SK-N-SH treated with all-trans-retinoic acid at 6 μM for 48 hours (cell line): ENCODE measurements at regions not wholly inside any gene's neighbourhood (a gene's known extent, or its start where the extent isn't known, plus 50 kb on each side); places are given as distances from the start of the nearest gene placed in this dataset.

Experiments
- ATAC-seq: fragments of 200-7000 bp; cut with Tn5 transposase; 3 replicates; pipeline ENCODE4 v1.9.1; 2020; ENCODE audit warnings: mild to moderate bottlenecking, moderate library complexity
- ARNTL ChIP-seq: fragments of 450-650 bp; formaldehyde crosslinking; IDR thresholded peaks from 2 replicates; pipeline ENCODE4 v1.5.0; 2020; ENCODE audit warnings: low read depth, mild to moderate bottlenecking, moderate library complexity, borderline replicate concordance
- BACH2 ChIP-seq: fragments of 250-450 bp; sonication (Bioruptor Pico); IDR thresholded peaks from 2 replicates; pipeline ENCODE4 v1.9.0; 2021; ENCODE audit warnings: mild to moderate bottlenecking, borderline replicate concordance
- CREB5 ChIP-seq: fragments of 250-450 bp; sonication (Bioruptor Pico); IDR thresholded peaks from 2 replicates; pipeline ENCODE4 v1.5.1; 2020; ENCODE audit warnings: low read depth, mild to moderate bottlenecking, moderate library complexity
- CSDC2 ChIP-seq: fragments of 250-450 bp; sonication (Bioruptor Pico); IDR thresholded peaks from 2 replicates; pipeline ENCODE4 v1.5.0; 2020; ENCODE audit warnings: mild to moderate bottlenecking, moderate library complexity
- ESRRG ChIP-seq: fragments of 250-450 bp; sonication (Bioruptor Pico); IDR thresholded peaks from 2 replicates; pipeline ENCODE4 v1.6.1; 2021; ENCODE audit warnings: mild to moderate bottlenecking
- GLIS3 ChIP-seq: fragments of 250-450 bp; sonication (Bioruptor Pico); IDR thresholded peaks from 2 replicates; pipeline ENCODE4 v1.5.0; 2020; ENCODE audit warnings: mild to moderate bottlenecking, moderate library complexity
- ISL1 ChIP-seq: fragments of 250-450 bp; sonication (Bioruptor Pico); IDR thresholded peaks from 2 replicates; pipeline ENCODE4 v2.1.2; 2022; ENCODE audit warnings: mild to moderate bottlenecking, moderate library complexity
- OSR1 ChIP-seq: fragments of 250-450 bp; sonication (Bioruptor Pico); IDR thresholded peaks from 2 replicates; pipeline ENCODE4 v1.8.0; 2022; ENCODE audit warnings: moderate library complexity, mild to moderate bottlenecking, inconsistent platforms
- PATZ1 ChIP-seq: fragments of 250-450 bp; sonication (Bioruptor Pico); IDR thresholded peaks from 2 replicates; pipeline ENCODE4 v1.8.0; 2020; ENCODE audit warnings: mild to moderate bottlenecking, moderate library complexity, borderline replicate concordance
- POU6F1 ChIP-seq: fragments of 250-450 bp; sonication (Bioruptor Pico); IDR thresholded peaks from 2 replicates; pipeline ENCODE4 v1.8.0; 2021; ENCODE audit warnings: low read depth, mild to moderate bottlenecking, moderate library complexity, borderline replicate concordance
- PPARA ChIP-seq: fragments of 250-450 bp; sonication (Bioruptor Pico); IDR thresholded peaks from 2 replicates; pipeline ENCODE4 v1.5.0; 2020; ENCODE audit warnings: mild to moderate bottlenecking, borderline replicate concordance
- RARB ChIP-seq: fragments of 250-450 bp; sonication (Bioruptor Pico); IDR thresholded peaks from 2 replicates; pipeline ENCODE4 v1.8.0; 2021; ENCODE audit warnings: mild to moderate bottlenecking, moderate library complexity
- SNAI2 ChIP-seq: fragments of 250-450 bp; sonication (Bioruptor Pico); IDR thresholded peaks from 2 replicates; pipeline ENCODE4 v1.5.0; 2020; ENCODE audit warnings: mild to moderate bottlenecking, moderate library complexity
- TCF4 ChIP-seq: fragments of 250-450 bp; sonication (Bioruptor Pico); IDR thresholded peaks from 2 replicates; pipeline ENCODE4 v1.8.0; 2021; ENCODE audit warnings: mild to moderate bottlenecking, moderate library complexity, borderline replicate concordance
- TOX ChIP-seq: fragments of 250-450 bp; sonication (Bioruptor Pico); IDR thresholded peaks from 2 replicates; pipeline ENCODE4 v1.8.0; 2021; ENCODE audit warnings: mild to moderate bottlenecking, moderate library complexity, borderline replicate concordance
- TSHZ2 ChIP-seq: fragments of 250-450 bp; sonication (Bioruptor Pico); IDR thresholded peaks from 2 replicates; pipeline ENCODE4 v1.5.0; 2020; ENCODE audit warnings: mild to moderate bottlenecking, moderate library complexity
- ZC3H10 ChIP-seq: fragments of 250-450 bp; sonication (Bioruptor Pico); IDR thresholded peaks from 2 replicates; pipeline ENCODE4 v1.5.1; 2021; ENCODE audit warnings: mild to moderate bottlenecking, moderate library complexity
- ZFP3 ChIP-seq: fragments of 250-450 bp; sonication (Bioruptor Pico); IDR thresholded peaks from 2 replicates; pipeline ENCODE4 v1.5.0; 2020; ENCODE audit warnings: mild to moderate bottlenecking, moderate library complexity
- ZFP30 ChIP-seq: fragments of 450-650 bp; formaldehyde crosslinking; IDR thresholded peaks from 2 replicates; pipeline ENCODE4 v1.5.0; 2022; ENCODE audit warnings: mild to moderate bottlenecking, moderate library complexity
- ZNF565 ChIP-seq: fragments of 450-650 bp; formaldehyde crosslinking; conservative IDR thresholded peaks from 2 replicates; pipeline ENCODE4 v1.5.0; 2020; ENCODE audit warnings: low read depth, mild to moderate bottlenecking, moderate library complexity
- ZNF70 ChIP-seq: fragments of 450-650 bp; formaldehyde crosslinking; IDR thresholded peaks from 2 replicates; pipeline ENCODE4 v1.5.0; 2020; ENCODE audit warnings: mild to moderate bottlenecking, moderate library complexity
- ZNF8 ChIP-seq: fragments of 450-650 bp; formaldehyde crosslinking; IDR thresholded peaks from 2 replicates; pipeline ENCODE4 v1.5.0; 2020; ENCODE audit warnings: mild to moderate bottlenecking, moderate library complexity
- TF ChIP-seq, protein P1 (sequence below): fragments of 250-450 bp; sonication (Bioruptor Pico); IDR thresholded peaks from 2 replicates; pipeline ENCODE4 v1.5.1; 2021; ENCODE audit warnings: mild to moderate bottlenecking, moderate library complexity

GRCh38 chr6:126102358-126102757 lies 116.0 kb downstream of the TRMT11 start:
- ATAC-seq: no peak
- TF ChIP-seq ZFP30 (CRISPR knock-in tag): no peak
- TF ChIP-seq TOX (CRISPR knock-in tag): no peak
- TF ChIP-seq SNAI2 (CRISPR knock-in tag): no peak

DNA sequence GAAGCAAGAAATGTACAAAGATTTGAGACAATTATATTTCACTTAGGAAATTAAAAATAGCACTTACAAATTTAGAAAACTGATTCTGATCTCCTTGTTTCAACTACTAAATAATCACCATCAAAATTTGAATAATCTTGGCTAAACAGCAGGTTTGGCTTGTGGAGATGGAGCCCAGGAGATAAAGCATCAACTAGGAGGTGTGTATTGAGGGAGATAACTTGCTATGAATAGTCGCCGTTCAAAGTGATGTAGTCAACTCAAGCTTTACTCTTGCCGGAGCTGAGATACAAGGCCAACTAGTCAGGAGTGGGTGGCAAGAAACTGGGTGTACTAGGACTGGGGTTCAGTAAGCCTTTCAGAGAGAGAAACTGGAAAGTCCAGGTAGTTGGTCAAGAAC lies 117.7 kb downstream of the TRMT11 start:
- ATAC-seq: no peak
- no peak for TF ChIP-seq ZFP30 (CRISPR knock-in tag)
- TF ChIP-seq ESRRG (CRISPR knock-in tag): no peak
- no peak for TF ChIP-seq CREB5
- no peak for TF ChIP-seq RARB (CRISPR knock-in tag)
- TF ChIP-seq, protein P1, sequence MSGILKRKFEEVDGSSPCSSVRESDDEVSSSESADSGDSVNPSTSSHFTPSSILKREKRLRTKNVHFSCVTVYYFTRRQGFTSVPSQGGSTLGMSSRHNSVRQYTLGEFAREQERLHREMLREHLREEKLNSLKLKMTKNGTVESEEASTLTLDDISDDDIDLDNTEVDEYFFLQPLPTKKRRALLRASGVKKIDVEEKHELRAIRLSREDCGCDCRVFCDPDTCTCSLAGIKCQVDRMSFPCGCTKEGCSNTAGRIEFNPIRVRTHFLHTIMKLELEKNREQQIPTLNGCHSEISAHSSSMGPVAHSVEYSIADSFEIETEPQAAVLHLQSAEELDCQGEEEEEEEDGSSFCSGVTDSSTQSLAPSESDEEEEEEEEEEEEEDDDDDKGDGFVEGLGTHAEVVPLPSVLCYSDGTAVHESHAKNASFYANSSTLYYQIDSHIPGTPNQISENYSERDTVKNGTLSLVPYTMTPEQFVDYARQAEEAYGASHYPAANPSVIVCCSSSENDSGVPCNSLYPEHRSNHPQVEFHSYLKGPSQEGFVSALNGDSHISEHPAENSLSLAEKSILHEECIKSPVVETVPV (CRISPR knock-in tag): no peak
- TF ChIP-seq SNAI2 (CRISPR knock-in tag): no peak
- TF ChIP-seq ZFP3 (CRISPR knock-in tag): no peak
- no peak for TF ChIP-seq TCF4 (CRISPR knock-in tag)
- no peak for TF ChIP-seq TOX (CRISPR knock-in tag)
- no peak for TF ChIP-seq PPARA (CRISPR knock-in tag)
- TF ChIP-seq ISL1 (CRISPR knock-in tag): no peak
- TF ChIP-seq PATZ1 (CRISPR knock-in tag): no peak
- TF ChIP-seq ZNF8: no peak

GRCh38 chr6:126107475-126108166 lies 121.3 kb downstream of the TRMT11 start:
- peak; percentile 55 for ATAC-seq
- no peak for TF ChIP-seq ESRRG (CRISPR knock-in tag)
- TF ChIP-seq ZNF565: no peak
- peak; percentile 40; the same call in 1 of the 2 replicates for TF ChIP-seq TSHZ2 (CRISPR knock-in tag)
- TF ChIP-seq PPARA (CRISPR knock-in tag): no peak
- TF ChIP-seq POU6F1 (CRISPR knock-in tag): 0 out of 2 replicates have a peak, but pooled peaks have one; percentile 55
- 0 out of 2 replicates have a peak, but pooled peaks have one; percentile 7 for TF ChIP-seq SNAI2 (CRISPR knock-in tag)
- TF ChIP-seq TCF4 (CRISPR knock-in tag): no peak
- no peak for TF ChIP-seq ZNF8
- no peak for TF ChIP-seq ZNF70 (CRISPR knock-in tag)
- TF ChIP-seq, protein P1 (CRISPR knock-in tag): no peak
- 0 out of 2 replicates have a peak, but pooled peaks have one; percentile 66 for TF ChIP-seq GLIS3 (CRISPR knock-in tag)
- TF ChIP-seq RARB (CRISPR knock-in tag): no peak
- no peak for TF ChIP-seq CSDC2 (CRISPR knock-in tag)
- TF ChIP-seq ARNTL (CRISPR knock-in tag): no peak
- TF ChIP-seq ZFP30 (CRISPR knock-in tag): no peak
- no peak for TF ChIP-seq CREB5
- peak; percentile 85 for TF ChIP-seq ISL1 (CRISPR knock-in tag)
- TF ChIP-seq ZFP3 (CRISPR knock-in tag): 0 out of 2 replicates have a peak, but pooled peaks have one; percentile 56
- no peak for TF ChIP-seq OSR1 (CRISPR knock-in tag)
- peak; percentile 59; the same call in 1 of the 2 replicates for TF ChIP-seq TOX (CRISPR knock-in tag)
- peak; percentile 76; the same call in 1 of the 2 replicates for TF ChIP-seq ZC3H10 (CRISPR knock-in tag)
- no peak for TF ChIP-seq BACH2 (CRISPR knock-in tag)
